Uterus (tissue), 2 donors: ENCODE measurements at regions not wholly inside any gene's neighbourhood (a gene's known extent, or its start where the extent isn't known, plus 50 kb on each side); places are given as distances from the start of the nearest gene placed in this dataset.

ENCODE experiments used
- POLR2A ChIP-seq, 2 donors: fragments of 450-650 bp; IDR thresholded peaks; one replicate each; pipeline ENCODE4 v1.6.1; 2016; ENCODE audit warnings: antibody characterized with exemption in 2 of 2, mild to moderate bottlenecking in 1 of 2, moderate library complexity in 1 of 2
- TF ChIP-seq, protein P1 (sequence below), 4 experiments: fragments of 200-600 bp in 2 of 4; fragments of 450-650 bp in 2 of 4; sonication (generic) in 2 of 4; IDR thresholded peaks; one replicate each; pipeline ENCODE4 v1.5.1; 2016 to 2019; ENCODE audit warnings: antibody characterized with exemption in 4 of 4, mild to moderate bottlenecking in 2 of 4, moderate library complexity in 1 of 4

DNA sequence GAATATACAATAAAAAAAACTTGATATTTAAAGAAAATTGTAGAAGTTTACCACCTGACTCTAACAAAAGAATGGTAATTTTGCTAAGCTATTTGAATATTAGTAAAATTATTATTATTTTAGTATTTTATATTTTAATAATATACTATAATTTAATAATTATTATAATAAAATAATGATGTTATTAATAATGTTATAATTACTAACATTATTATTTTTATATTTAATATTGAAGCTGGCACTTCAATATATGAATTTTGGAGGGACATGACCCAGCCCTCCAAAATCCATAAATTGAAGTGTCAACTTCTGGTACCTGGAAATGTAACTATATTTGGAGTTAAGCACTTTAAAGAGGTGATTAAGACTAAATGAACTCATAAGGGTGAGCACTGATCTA, 486.1 kb upstream of the CDH9 start:
- TF ChIP-seq, protein P1, sequence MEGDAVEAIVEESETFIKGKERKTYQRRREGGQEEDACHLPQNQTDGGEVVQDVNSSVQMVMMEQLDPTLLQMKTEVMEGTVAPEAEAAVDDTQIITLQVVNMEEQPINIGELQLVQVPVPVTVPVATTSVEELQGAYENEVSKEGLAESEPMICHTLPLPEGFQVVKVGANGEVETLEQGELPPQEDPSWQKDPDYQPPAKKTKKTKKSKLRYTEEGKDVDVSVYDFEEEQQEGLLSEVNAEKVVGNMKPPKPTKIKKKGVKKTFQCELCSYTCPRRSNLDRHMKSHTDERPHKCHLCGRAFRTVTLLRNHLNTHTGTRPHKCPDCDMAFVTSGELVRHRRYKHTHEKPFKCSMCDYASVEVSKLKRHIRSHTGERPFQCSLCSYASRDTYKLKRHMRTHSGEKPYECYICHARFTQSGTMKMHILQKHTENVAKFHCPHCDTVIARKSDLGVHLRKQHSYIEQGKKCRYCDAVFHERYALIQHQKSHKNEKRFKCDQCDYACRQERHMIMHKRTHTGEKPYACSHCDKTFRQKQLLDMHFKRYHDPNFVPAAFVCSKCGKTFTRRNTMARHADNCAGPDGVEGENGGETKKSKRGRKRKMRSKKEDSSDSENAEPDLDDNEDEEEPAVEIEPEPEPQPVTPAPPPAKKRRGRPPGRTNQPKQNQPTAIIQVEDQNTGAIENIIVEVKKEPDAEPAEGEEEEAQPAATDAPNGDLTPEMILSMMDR (IDR thresholded peaks at IDR 0.05): no peak
- TF ChIP-seq POLR2A (IDR thresholded peaks at IDR 0.05): no peak
